ENCODE measurements at regions not wholly inside any gene's neighbourhood (a gene's known extent, or its start where the extent isn't known, plus 50 kb on each side); places are given as distances from the start of the nearest gene placed in this dataset.
A peak's percentile ranks its signal among the peaks of the same experiment; 100 is the strongest.

- ChIA-PET POLR2A (no interaction called here), CTCF (no interaction called here)
- no peak for TF ChIP-seq CTCF (IDR thresholded peaks at IDR 0.05; ENCODE audit: insufficient read depth, low read depth, low read length)
- no peak for DNase-seq (ENCODE audit: low read depth)
- no peaks in the 10 kb centered on the region for H3K27me3 ChIP-seq (ENCODE audit: control insufficient read depth, insufficient read depth, low read length)
- no peaks in the 10 kb centered on the region for H3K36me3 ChIP-seq (ENCODE audit: control insufficient read depth, insufficient read depth, low read length)
- no peak overlapping the region for H3K4me3 ChIP-seq (ENCODE audit: low read depth, low read length)
Measured at GRCh38 chr13:74046431-74046830, 87.8 kb downstream of the KLF12 start.

GRCh38 chr13:74045583-74045982 lies 88.6 kb downstream of the KLF12 start:
- no peak for TF ChIP-seq CTCF (IDR thresholded peaks at IDR 0.05; ENCODE audit: insufficient read depth, low read depth, low read length)
- H3K4me3 ChIP-seq (ENCODE audit: low read depth, low read length), result no peak overlapping the region
- ChIA-PET CTCF (interaction anchor here (0.6 kb wide), 1 partner anchor 1243 kb away, joined by 3 read pairs; no protein-coding TSS in a partner anchor), POLR2A (no interaction called here)
- DNase-seq (ENCODE audit: low read depth), result no peak
- no peaks in the 10 kb centered on the region for H3K36me3 ChIP-seq (ENCODE audit: control insufficient read depth, insufficient read depth, low read length)
- no peaks in the 10 kb centered on the region for H3K27me3 ChIP-seq (ENCODE audit: control insufficient read depth, insufficient read depth, low read length)

GRCh38 chr13:74043237-74043636 lies 91.0 kb downstream of the KLF12 start:
- no peak for TF ChIP-seq CTCF (IDR thresholded peaks at IDR 0.05; ENCODE audit: insufficient read depth, low read depth, low read length)
- no peak overlapping the region for H3K4me3 ChIP-seq (ENCODE audit: low read depth, low read length)
- ChIA-PET POLR2A (no interaction called here), CTCF (interaction anchor here (0.7 kb wide), 1 partner anchor 169 kb away, joined by 3 read pairs; no protein-coding TSS in a partner anchor)
- no peaks in the 10 kb centered on the region for H3K27me3 ChIP-seq (ENCODE audit: control insufficient read depth, insufficient read depth, low read length)
- H3K36me3 ChIP-seq (ENCODE audit: control insufficient read depth, insufficient read depth, low read length), result no peaks in the 10 kb centered on the region
- DNase-seq (ENCODE audit: low read depth), result no peak

GRCh38 chr13:74040200-74040599 lies 94.0 kb downstream of the KLF12 start:
- ChIA-PET CTCF (interaction anchor here (1.0 to 1.3 kb wide), 3 partner anchors 15 to 31 kb away, joined by 3 to 4 read pairs (median 3); no protein-coding TSS in a partner anchor), POLR2A (no interaction called here)
- TF ChIP-seq CTCF (IDR thresholded peaks at IDR 0.05; ENCODE audit: insufficient read depth, low read depth, low read length), result peak; percentile 47
- H3K36me3 ChIP-seq (ENCODE audit: control insufficient read depth, insufficient read depth, low read length), result no peaks in the 10 kb centered on the region
- no peak for DNase-seq (ENCODE audit: low read depth)
- no peak overlapping the region for H3K4me3 ChIP-seq (ENCODE audit: low read depth, low read length)
- H3K27me3 ChIP-seq (ENCODE audit: control insufficient read depth, insufficient read depth, low read length), result no peaks in the 10 kb centered on the region

GRCh38 chr13:74039667-74040066 lies 94.5 kb downstream of the KLF12 start:
- CTCF ChIA-PET, result interaction anchor here (0.9 to 1.3 kb wide), 2 partner anchors 15 to 133 kb away, joined by 3 to 5 read pairs; no protein-coding TSS in a partner anchor

More at GRCh38 chr13:74039667-74040066, 94.5 kb downstream of the KLF12 start:
- no peak for DNase-seq (ENCODE audit: low read depth)
- Histone ChIP-seq H3K36me3 (ENCODE audit: control insufficient read depth, insufficient read depth, low read length) (no peaks in the 10 kb centered on the region), H3K4me3 (ENCODE audit: low read depth, low read length) (no peak overlapping the region), H3K27me3 (ENCODE audit: control insufficient read depth, insufficient read depth, low read length) (no peaks in the 10 kb centered on the region)
- no peak for TF ChIP-seq CTCF (IDR thresholded peaks at IDR 0.05; ENCODE audit: insufficient read depth, low read depth, low read length)
- POLR2A ChIA-PET, result no interaction called here
